DMS53 (cell line): ENCODE measurements at regions not wholly inside any gene's neighbourhood (a gene's known extent, or its start where the extent isn't known, plus 50 kb on each side); places are given as distances from the start of the nearest gene placed in this dataset.
A peak's percentile ranks its signal among the peaks of the same experiment; 100 is the strongest.
"Not testable (repeated sequence)": the region's sequence is repeated elsewhere in the genome, so short reads cannot be mapped to it uniquely, and the experiment has no call there.

Source experiments
- DNase-seq: peaks from one replicate; lab custom pipeline; 2025; lab: John Stamatoyannopoulos, UW

DNA sequence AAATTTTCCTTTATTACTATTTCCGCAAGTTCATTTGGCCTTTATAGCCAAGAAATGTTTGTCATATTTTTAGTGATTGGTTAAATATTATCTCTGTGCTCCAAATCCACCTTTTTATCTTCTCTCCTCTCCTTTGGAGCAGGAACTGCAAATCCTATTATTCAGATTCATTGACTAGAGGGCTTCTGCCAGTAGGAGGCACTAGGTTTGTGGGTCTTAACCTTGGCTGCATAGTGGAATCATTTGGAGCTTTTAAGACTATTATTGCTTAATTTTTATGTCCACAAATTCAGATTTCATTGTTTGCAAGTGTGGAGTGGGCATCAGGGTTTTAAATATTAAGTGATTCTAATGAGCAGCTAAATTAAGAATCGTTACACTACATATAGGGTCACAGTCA, 75.3 kb upstream of the SYT10 start:
- no peak for DNase-seq

DNA sequence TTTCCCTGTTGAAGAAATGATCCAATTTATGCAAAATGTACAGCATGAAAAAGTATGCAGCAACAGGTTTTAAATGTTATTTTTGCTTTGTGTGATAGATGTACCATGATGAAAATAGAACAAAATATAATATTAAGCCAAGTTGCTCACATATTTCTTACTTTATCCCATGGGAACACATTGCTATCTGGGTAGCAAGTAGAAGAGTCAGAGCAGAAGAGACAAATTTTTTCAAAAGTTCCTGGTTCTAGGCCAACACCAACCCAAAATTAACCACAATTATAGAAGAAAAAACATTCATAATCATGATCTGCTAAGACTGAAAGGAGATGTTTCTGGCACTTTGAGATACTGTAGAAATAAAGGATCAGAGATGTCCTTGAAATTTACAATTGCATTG, 79.9 kb upstream of the SYT10 start:
- no peak for DNase-seq

DNA sequence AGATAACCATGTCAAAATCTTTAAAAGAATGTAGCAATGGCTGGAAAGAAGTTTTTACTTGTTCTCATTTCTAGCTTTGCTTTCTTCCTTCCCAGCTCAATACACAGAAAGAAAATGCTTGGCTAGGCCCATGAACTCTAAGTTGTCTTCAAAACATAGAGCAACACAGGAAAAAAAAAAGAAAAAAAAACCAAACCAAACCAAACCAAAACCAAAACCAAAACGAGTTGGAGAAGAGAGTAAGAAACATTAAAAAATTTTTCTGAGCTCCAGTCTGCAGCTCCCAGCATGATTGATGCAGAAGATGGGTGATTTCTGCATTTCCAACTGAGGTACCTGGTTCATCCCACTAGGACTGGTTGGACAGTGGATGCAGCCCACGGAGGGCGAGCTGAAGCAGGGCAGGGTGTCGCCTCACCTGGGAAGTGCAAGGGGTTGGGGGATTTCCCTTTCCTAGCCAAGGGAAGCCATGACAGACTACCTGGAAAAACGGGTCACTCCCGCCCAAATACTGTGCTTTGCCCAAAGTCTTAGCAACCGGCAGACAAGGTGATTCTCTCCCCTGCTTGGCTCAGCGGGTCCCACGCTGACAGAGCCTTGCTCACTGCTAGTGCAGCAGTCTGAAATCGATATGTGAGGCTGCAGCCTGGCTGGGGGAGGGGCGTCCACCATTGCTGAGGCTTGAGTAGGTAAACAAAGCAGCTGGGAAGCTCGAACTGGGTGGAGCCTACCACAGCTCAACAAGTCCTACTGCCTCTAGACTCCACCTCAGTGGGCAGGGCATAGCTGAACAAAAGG, 81.1 kb upstream of the SYT10 start:
- peak; percentile 21 for DNase-seq

DNA sequence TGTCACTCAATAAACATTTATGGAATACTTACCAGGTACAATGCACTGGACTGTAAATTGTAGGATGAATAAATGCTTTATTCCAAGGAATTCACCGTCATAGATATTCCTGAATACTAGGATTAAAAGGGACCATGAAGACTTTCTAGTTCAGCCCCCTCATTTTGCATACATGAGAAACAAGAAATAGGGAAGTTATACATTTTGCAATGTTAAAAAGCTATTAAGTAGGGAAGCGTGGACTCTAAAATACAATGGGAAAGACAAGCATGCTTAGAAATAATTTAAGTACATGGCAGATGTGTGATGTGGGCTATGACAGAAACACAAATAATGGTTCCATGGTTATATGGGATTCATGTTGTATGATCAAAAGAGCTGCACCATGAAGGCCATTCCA, 89.4 kb upstream of the SYT10 start:
- DNase-seq = no peak

DNA sequence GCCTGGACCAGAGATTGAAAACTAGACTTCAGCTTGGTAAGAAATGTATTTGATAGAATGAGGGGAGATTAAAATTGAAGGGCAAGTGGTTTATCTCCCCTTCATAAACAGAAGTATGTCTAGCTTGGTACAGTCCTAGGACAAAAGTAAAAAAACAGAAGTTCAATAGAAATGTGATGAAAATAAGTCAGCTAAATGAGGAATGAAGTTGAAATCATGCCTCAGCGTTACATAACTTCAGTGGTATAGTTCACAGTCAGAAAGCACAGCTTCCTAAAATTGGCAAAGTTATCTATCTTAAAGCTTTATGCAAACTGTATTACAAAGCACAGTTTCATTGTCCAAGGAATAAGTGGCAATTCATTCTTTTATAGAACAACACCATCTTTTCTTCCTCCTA, 90.2 kb upstream of the SYT10 start:
- DNase-seq = no peak

DNA sequence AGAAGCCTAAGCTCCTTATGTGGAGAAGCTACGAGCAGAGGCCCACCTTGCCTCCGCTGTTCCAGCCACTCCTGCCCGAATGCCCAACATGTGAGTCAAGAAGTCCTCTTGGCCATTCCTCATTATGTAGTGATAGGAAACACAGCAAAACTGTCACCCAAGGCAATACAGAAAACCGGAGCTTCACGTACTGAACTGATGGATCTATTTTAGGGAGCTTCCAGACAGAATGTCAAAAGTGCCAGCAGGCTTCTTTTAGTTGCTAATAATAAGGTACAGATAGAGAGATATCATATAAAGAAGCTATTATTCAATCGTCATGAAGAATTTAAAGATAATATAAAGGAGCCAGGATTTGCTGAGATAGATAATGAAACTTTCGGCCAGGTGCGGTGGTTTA, 91.6 kb upstream of the SYT10 start:
- DNase-seq = no peak

DNA sequence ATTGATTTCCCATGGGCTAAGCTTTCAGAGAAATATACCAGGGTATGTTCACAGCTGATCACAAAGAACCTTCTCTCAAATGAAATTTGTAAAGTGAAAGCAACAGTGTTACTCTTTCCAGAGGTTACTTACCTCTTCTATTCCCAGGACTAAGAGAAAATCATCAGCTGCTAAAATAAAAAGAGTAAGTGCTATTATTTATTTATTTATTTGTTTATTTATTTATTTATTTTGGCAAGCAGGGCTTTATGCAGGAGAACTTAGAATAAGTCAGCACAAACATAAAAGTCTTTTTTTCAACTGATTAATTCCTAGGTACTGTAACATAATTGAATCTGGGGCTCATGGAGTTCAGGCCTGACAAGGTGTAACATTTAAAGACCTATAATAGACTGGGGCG, 93.9 kb upstream of the SYT10 start:
- DNase-seq = no peak

DNA sequence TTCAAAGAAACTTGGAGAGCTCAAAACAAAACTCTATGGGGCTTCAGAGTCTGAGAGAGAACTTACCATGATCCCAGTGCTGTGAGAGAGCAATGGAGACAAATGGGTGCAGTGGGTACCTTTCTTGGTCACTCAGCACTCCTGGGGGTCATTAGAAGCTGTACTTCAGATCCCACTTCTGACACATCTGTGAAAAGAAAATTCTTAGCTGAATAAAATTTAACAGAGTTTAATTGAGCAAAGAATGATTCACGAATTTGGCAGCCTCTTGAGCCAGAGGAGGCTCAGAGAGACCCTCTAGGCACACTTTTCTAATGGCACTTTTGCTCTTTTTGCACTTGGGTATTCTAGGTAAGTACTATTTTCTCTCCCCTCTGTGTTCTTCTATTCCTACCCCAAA, 96.8 kb upstream of the SYT10 start:
- DNase-seq = no peak

DNA sequence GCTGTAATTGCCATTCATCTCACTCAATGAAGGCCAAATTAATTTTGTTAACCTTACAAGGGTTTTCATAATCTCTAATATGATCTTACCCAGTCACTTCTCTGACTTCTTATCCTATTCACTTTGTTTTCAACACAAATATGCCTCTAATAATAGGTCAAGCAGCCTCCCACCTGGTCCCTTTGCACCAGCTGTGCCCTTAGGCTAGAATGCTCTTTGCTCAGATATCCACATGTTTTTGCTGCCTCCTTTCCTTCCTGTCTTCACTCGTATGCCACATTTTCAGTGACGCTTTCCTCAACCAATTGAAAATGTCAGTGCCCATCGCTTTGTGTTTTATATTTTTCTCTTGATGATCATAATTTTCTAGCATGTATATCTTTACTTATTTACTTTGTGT, 106.4 kb upstream of the SYT10 start:
- no peak for DNase-seq

DNA sequence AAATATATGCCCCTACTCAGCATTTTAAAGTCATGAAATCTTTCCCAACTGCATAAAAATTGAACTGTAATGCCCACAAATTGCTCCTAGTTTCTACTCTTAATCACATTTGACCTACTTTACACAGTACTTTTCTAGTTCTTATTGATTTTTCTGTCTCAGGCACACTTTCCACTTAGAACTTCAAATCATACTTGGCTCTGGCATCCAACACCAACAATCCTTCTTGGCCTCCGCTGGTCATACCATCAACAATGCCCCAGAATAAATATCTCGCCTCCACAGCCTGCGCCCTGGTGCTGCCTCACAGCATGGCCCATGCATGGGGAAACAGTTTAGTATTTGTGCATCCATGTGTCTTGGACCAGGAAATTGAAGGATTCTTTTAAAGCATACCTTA, 107.5 kb upstream of the SYT10 start:
- DNase-seq = no peak

DNA sequence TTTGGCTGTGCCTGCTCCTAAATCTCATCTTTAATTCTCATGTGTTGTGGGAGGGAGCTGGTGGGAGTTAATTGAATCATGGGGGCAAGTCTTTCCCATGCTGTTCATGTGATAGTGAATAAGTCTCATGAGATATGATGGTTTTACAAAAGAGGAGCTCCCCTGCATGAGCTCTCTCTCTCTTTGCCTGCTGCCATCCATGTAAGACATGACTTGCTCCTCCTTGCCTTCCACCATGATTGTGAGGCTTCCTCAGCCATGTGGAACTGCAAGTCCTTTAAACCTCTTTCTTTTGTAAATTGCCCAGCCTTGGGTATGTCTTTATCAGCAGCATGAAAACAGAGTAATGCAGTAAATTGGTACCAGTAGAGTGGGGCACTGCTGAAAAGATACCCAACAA, 110.6 kb upstream of the SYT10 start:
- not testable (repeated sequence) for DNase-seq

DNA sequence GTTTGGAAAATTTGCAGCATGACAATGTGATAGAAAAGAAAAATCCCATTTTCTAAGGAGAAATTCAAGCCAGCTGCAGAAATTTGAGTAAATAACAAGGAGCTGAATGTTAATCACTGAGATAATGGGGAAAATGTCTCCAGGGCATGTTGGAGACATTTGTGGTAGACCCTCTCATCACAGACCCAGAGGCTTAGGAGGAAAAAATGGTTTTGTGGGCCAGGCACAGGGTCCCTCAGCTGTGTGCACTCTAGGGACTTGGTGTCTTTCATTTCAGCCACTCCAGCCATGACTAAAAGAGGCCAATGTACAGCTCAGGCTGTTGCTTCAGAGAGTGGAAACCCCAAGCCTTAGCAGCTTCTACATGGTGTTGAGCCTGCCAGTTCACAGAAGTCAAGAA, 111.4 kb upstream of the SYT10 start:
- no peak for DNase-seq

DNA sequence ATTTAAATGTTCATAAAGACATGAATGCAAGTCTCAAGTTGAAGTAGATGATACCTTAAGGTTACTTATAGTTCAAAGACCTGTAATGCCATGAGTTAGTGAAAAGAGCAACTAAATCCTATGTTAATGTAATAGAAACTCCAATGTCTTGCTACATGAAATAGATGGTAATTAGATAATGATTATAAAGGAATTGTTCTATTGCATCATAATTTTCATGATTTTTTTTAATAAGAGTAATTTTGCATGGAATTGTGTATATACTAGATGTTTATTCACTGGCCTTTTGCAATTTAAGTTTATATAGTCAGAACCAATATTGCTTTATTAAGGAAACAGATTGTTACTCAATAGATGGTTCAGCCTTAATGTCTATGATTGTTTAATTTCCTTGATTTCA, 115.5 kb upstream of the SYT10 start:
- DNase-seq = no peak

DNA sequence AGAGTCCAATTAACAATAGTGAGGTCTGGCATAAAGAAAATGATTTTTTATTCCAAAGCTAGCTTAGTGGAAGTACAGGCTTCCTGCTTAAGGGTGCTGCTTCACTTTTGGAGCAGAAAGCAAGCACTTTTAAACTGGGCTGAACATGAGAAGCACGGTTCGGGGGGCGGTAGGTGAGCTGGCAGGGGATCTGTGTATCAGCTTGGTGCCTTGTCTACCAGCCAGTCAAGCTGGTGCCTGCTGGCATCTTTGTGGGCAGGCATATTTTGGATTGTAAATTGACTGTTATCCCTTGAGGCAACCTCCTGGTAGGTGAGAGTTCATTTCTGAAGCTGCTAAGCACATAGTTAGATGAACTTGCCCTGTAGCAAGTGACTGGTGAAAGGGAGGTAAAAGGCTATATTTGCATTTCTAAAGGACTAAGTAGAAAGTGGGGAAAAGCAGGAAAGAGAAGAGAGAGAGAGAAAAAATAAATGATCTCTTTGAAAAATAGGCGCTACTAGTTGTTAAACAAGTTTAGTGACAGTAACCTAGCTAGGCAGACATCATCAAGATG, 121.1 kb upstream of the SYT10 start:
- DNase-seq = no peak

DNA sequence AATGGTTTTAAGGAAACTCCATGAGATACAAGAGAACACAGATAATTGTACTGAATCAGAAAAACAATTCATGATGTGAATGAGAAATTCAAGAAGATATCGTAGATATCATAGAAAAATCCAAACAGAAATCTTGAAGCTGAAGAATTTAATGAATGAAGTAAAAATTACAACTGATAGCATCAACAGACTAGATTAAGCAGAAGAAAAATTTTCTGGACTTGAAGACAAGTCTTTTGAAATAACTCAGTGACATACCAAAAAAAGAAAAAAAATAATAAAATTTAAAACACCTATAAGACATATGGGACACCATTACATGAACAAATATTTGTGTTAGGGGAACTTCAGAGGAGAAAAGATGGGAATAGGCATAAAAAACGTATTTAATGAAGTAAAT, 122.8 kb upstream of the SYT10 start:
- no peak for DNase-seq

DNA sequence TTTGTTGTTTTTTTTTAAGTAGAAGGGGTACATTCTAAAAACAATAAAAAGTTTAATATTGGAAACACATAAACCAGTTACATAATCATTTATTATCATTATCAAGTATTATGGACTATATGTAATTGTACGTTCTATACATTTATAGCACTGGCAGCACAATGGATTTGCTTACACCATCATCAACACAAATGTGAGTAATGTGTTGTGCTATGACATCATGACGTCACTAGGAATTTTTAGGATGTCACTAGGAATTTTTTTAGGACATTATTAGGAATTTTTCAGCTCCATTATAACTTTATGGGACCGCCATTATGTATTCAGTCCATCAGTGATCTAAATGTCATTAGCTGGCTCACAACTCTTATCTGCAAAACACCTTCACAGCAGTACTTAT, 126.8 kb upstream of the SYT10 start:
- no peak for DNase-seq

DNA sequence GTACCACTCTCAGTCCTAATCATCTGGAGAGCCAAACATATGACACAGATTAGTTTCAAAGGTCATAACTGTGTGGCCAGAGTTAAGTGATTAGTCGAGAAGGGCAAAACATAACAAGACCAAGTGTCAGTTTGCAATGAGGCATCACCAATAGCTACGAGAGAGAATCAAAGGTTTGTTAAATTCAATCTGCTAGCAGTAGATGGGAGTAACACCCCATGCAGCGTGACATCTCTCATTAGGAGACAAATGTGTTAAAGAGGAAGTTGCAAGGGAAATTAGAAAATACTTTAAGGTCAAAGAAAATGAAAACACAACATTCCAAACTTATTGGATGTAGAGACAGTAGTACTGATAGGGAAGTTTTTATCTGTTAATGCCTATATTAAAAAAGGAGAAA, 135.7 kb upstream of the SYT10 start:
- DNase-seq = no peak

DNA sequence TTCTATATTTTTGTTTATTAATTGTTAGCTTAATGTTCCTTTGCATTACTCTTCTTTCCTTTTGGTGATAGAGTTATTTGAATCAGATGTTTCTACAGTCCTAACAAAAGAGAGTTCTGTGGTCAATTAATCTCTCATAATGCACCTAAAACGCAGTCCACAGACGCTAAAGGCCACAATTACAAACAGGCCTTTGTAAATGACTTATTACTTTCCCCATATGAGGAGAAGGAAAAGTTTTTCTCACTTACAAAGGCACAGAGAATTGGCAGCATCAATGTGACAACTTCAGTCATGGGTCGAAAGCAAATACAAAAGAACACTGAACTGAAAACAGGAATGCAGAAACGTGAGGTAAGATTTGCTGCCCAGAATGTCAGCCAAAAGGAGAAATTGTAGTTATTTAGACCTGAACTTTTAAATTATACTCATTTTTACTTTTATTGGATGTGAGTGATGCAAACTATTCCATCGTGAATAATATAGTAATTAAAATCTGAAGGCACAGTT, 142.0 kb upstream of the SYT10 start:
- no peak for DNase-seq

DNA sequence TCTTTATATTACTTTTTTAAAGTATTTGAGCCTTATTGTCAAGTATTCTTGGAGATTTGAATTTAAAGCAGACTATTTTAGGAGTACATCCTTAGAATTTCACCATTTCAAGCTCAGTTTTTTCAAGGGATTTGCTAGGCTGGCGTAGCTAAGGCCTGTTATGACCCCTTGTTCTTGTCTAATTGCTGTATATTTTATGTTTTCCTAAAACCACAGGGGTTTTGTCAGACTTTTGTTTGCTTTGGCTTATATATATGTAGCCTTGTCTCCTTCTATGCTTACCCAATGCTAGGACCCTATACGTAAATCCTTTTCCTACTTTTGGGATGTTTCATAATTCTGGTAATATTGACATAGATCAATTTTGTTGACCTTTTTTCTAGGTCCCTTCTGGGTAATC, 147.0 kb upstream of the SYT10 start:
- DNase-seq = no peak

DNA sequence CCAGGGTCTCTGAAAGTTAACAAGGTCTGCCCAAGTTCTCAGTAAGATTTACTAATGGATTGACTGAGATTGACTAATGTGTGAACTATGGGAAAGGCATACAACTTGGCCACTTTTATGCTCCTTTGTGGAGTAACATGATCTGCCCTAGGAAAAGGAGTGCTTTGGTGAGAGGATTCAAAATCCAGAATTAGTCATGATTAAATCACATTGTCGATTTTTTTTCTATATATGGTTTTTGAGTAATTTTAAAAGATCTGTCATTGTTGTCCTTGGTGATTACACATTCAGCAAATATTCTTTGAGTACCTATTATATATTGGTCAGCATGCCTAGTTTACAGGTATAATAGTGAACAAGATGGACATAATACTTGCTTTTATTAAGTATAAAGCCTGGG, 147.7 kb upstream of the SYT10 start:
- no peak for DNase-seq

DNA sequence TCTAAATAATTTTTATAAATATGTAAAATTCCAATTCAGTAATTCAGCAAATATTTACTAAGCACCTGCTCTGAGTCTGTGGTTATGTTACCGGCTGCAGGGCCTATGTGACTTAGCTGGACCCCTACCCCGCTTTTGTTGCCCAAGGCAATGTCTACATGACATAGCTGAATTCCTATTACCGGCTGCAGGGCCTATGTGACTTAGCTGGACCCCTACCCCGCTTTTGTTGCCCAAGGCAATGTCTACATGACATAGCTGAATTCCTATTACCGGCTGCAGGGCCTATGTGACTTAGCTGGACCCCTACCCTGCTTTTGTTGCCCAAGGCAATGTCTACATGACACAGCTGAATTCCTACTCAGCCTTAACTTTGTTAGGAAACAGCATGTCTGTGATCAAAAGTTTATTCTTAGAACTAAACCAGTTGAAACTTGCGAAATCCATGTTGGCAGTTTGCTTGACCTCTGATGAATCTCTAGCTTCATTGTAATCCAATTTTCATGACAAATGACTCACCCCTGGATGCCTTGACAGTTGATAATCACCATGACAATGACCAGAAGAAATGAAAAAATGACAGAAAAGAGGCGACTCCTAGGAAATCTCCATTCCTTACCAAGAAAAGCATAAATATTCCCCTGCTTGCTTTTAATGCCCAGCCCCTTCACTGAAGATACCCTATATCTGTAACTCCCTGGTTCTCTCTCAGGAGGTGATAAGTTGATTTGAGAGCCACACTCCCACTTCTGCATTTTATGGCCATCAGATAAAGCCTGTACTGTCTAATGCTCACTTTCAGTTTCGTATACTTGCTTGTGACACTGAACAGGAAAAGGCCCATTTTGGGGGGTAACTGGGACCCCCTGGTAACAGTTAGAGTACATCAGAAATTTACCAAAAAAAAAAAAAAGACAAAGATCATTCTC, 148.4 kb upstream of the SYT10 start:
- no peak for DNase-seq

DNA sequence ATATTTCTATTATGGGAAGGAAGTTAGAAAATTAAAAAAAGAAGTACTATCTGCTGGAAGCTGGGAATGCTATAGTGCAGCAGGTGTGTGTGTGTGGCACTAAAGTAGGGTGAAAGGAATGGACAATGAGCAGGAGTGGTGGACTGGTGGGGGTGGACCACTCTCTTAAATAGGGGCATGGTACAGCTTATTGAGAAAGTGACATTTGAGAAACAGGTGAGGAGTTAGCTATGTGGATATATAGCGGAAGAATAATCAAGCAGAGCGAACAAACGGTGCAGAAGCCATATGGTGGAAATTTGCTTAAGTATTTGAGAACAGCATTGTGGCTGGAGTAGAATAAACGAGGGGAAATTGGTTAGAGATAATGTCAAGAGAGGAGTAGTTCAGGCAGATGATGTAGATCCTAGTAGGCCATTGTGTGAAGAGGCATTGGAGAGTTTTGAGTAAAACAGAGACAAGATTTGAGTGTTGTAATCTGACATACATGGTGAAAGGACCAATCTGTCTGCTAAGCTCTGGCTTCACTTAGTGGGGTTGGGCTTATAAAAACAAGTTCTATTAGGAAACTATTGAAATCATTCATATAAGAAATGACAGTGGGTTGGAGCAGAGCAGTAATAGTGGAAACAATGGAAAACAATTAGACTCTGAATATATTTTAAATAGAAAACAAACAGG, 149.2 kb upstream of the SYT10 start:
- DNase-seq = no peak
